Stomach (tissue), 4 donors: ENCODE measurements at regions not wholly inside any gene's neighbourhood (a gene's known extent, or its start where the extent isn't known, plus 50 kb on each side); places are given as distances from the start of the nearest gene placed in this dataset.

Experiments used
- EP300 ChIP-seq: sonication (generic); formaldehyde crosslinking; IDR thresholded peaks from one replicate; pipeline ENCODE4 v1.6.1; 2017; ENCODE audit warnings: antibody characterized with exemption
- POLR2A ChIP-seq, 4 donors: fragments of 450-650 bp; IDR thresholded peaks; one replicate each; pipeline ENCODE4 v1.6.1; 2016; ENCODE audit warnings: antibody characterized with exemption in 4 of 4, control low read depth in 2 of 4, mild to moderate bottlenecking in 1 of 4, moderate library complexity in 1 of 4
- POLR2AphosphoS5 ChIP-seq, 3 donors: sonication (generic); formaldehyde crosslinking; IDR thresholded peaks; one replicate each; pipeline ENCODE4 v1.6.1; 2016; ENCODE audit warnings: antibody characterized with exemption in 3 of 3
- TF ChIP-seq, protein P1 (sequence below), 7 experiments: fragments of 450-650 bp in 4 of 7; fragments of 200-600 bp in 3 of 7; sonication (generic) in 3 of 7; IDR thresholded peaks; one replicate each; pipeline ENCODE4 v1.5.1; 2016 to 2019; ENCODE audit warnings: antibody characterized with exemption in 7 of 7, control low read depth in 2 of 7, mild to moderate bottlenecking in 1 of 7

DNA sequence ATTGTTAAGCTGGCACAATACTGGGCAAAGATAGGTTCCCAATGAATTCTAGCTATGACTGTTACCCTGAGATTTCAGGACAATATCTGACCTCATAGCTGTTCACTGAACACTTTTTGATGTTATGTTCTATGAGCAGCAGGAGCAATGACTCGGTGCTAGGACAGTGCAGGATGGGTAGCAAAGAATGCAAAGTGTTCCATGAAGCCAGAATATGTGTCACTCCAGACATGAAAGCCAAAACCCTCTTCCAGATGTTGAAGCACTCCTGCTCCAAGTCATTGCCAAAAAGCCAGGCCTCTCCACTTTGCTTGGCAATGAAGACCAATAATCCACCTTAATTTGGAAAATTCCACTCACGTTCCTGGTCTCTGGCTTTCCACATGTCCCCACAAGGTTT lies 300.9 kb upstream of the CPEB2 start:
- TF ChIP-seq, protein P1, sequence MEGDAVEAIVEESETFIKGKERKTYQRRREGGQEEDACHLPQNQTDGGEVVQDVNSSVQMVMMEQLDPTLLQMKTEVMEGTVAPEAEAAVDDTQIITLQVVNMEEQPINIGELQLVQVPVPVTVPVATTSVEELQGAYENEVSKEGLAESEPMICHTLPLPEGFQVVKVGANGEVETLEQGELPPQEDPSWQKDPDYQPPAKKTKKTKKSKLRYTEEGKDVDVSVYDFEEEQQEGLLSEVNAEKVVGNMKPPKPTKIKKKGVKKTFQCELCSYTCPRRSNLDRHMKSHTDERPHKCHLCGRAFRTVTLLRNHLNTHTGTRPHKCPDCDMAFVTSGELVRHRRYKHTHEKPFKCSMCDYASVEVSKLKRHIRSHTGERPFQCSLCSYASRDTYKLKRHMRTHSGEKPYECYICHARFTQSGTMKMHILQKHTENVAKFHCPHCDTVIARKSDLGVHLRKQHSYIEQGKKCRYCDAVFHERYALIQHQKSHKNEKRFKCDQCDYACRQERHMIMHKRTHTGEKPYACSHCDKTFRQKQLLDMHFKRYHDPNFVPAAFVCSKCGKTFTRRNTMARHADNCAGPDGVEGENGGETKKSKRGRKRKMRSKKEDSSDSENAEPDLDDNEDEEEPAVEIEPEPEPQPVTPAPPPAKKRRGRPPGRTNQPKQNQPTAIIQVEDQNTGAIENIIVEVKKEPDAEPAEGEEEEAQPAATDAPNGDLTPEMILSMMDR (IDR thresholded peaks at IDR 0.05): no peak
- TF ChIP-seq POLR2A (IDR thresholded peaks at IDR 0.05) (no peak), POLR2AphosphoS5 (IDR thresholded peaks at IDR 0.05) (no peak), EP300 (no peak)
